ENCODE measurements at regions not wholly inside any gene's neighbourhood (a gene's known extent, or its start where the extent isn't known, plus 50 kb on each side); places are given as distances from the start of the nearest gene placed in this dataset.
"Not testable (repeated sequence)": the region's sequence is repeated elsewhere in the genome, so short reads cannot be mapped to it uniquely, and the experiment has no call there.

- intact Hi-C loops (cut with DNase I) = no loop called here
- no peak for ATAC-seq
Measured at GRCh38 chr4:30471861-30472260, 248.3 kb upstream of the PCDH7 start.

GRCh38 chr4:30473225-30473624 is 246.9 kb upstream of the PCDH7 start:
- intact Hi-C loops (cut with DNase I) = no loop called here
- ATAC-seq (no peak), DNase-seq (ENCODE audit: low spot score) (no peak)

More at GRCh38 chr4:30471861-30472260, 248.3 kb upstream of the PCDH7 start:
- DNase-seq (ENCODE audit: low spot score) = no peak

GRCh38 chr4:30495251-30495650 is 224.9 kb upstream of the PCDH7 start:
- ATAC-seq (no peak), DNase-seq (ENCODE audit: low spot score) (no peak)
- intact Hi-C loops (cut with DNase I) = no loop called here

GRCh38 chr4:30495651-30496310 is 224.4 kb upstream of the PCDH7 start:
- no peak for ATAC-seq
- no peak for DNase-seq (ENCODE audit: low spot score)
- intact Hi-C loops (cut with DNase I) = no loop called here

- intact Hi-C loops (cut with DNase I) = no loop called here
- DNase-seq (ENCODE audit: low spot score) (no peak), ATAC-seq (no peak)
Measured at GRCh38 chr4:30511751-30512150, 208.4 kb upstream of the PCDH7 start.

GRCh38 chr4:30518211-30518610 is 202.0 kb upstream of the PCDH7 start:
- no peak for DNase-seq (ENCODE audit: low spot score)
- intact Hi-C loops (cut with DNase I) = no loop called here
- ATAC-seq = no peak

GRCh38 chr4:30525662-30526315 is 194.4 kb upstream of the PCDH7 start:
- ATAC-seq = no peak
- DNase-seq (ENCODE audit: low spot score) = no peak
- intact Hi-C loops (cut with DNase I) = no loop called here

GRCh38 chr4:30535255-30535654 is 184.9 kb upstream of the PCDH7 start:
- intact Hi-C loops (cut with DNase I) = no loop called here
- DNase-seq (ENCODE audit: low spot score) (no peak), ATAC-seq (no peak)

- intact Hi-C loops (cut with DNase I) = no loop called here
Measured at GRCh38 chr4:30536231-30536630, 183.9 kb upstream of the PCDH7 start.

GRCh38 chr4:30537456-30537855 is 182.7 kb upstream of the PCDH7 start:
- ATAC-seq = peak; percentile 56
- intact Hi-C loops (cut with DNase I) = no loop called here
- no peak for DNase-seq (ENCODE audit: low spot score)

More at GRCh38 chr4:30536231-30536630, 183.9 kb upstream of the PCDH7 start:
- ATAC-seq = no peak
- DNase-seq (ENCODE audit: low spot score) = no peak

GRCh38 chr4:30538794-30539193 is 181.4 kb upstream of the PCDH7 start:
- no peak for ATAC-seq
- no peak for DNase-seq (ENCODE audit: low spot score)
- intact Hi-C loops (cut with DNase I) = no loop called here

GRCh38 chr4:30543057-30543456 is 177.1 kb upstream of the PCDH7 start:
- intact Hi-C loops (cut with DNase I) = no loop called here
- DNase-seq (ENCODE audit: low spot score) (no peak), ATAC-seq (no peak)

GRCh38 chr4:30553151-30553550 is 167.0 kb upstream of the PCDH7 start:
- intact Hi-C loops (cut with DNase I) = no loop called here
- ATAC-seq (no peak), DNase-seq (ENCODE audit: low spot score) (no peak)

GRCh38 chr4:30553706-30554105 is 166.5 kb upstream of the PCDH7 start:
- intact Hi-C loops (cut with DNase I) = no loop called here
- ATAC-seq (no peak), DNase-seq (ENCODE audit: low spot score) (no peak)

- no peak for ATAC-seq
- intact Hi-C loops (cut with DNase I) = no loop called here
- DNase-seq (ENCODE audit: low spot score) = no peak
Measured at GRCh38 chr4:30555775-30556174, 164.4 kb upstream of the PCDH7 start.

- intact Hi-C loops (cut with DNase I) = no loop called here
- no peak for ATAC-seq
- no peak for DNase-seq (ENCODE audit: low spot score)
Measured at GRCh38 chr4:30559481-30559880, 160.7 kb upstream of the PCDH7 start.

GRCh38 chr4:30586850-30587249 is 133.3 kb upstream of the PCDH7 start:
- no peak for DNase-seq (ENCODE audit: low spot score)
- no peak for ATAC-seq

GRCh38 chr4:30589669-30590068 is 130.5 kb upstream of the PCDH7 start:
- intact Hi-C loops (cut with DNase I); DNase-seq (ENCODE audit: low spot score); ATAC-seq: not testable (repeated sequence)

More at GRCh38 chr4:30586850-30587249, 133.3 kb upstream of the PCDH7 start:
- intact Hi-C loops (cut with DNase I) = no loop called here

GRCh38 chr4:30600246-30601017 is 119.7 kb upstream of the PCDH7 start:
- intact Hi-C loops (cut with DNase I) = no loop called here

More at GRCh38 chr4:30600246-30601017, 119.7 kb upstream of the PCDH7 start:
- no peak for ATAC-seq
- no peak for DNase-seq (ENCODE audit: low spot score)
